DND-41 (cell line): ENCODE measurements at regions not wholly inside any gene's neighbourhood (a gene's known extent, or its start where the extent isn't known, plus 50 kb on each side); places are given as distances from the start of the nearest gene placed in this dataset.

Experiments used
- ATAC-seq: fragments of 200-7000 bp; cut with Tn5 transposase; 3 replicates; pipeline ENCODE4 v1.9.1; 2021; ENCODE audit warnings: low read depth; ENCODE audit not compliant: insufficient read depth
- DNase-seq: peaks from one replicate; pipeline ENCODE4 v3.0.0-alpha.2; 2020
- H2AFZ ChIP-seq: 2 replicates; pipeline ENCODE4 v1.6.0; 2012; ENCODE audit warnings: low read depth, low read length
- H3K27ac ChIP-seq: 2 replicates; pipeline ENCODE4 v1.5.1; 2012; ENCODE audit warnings: low read length, inconsistent platforms
- H3K27me3 ChIP-seq: fragments of 200-600 bp; sonication (generic); 2 replicates; pipeline ENCODE4 v1.6.0; 2012; ENCODE audit warnings: low read length, mild to moderate bottlenecking, inconsistent platforms; ENCODE audit not compliant: insufficient read depth, poor library complexity
- H3K36me3 ChIP-seq: 2 replicates; pipeline ENCODE4 v1.5.1; 2012; ENCODE audit warnings: low read length, inconsistent platforms; ENCODE audit not compliant: insufficient read depth
- H3K4me1 ChIP-seq: 2 replicates; pipeline ENCODE4 v1.5.1; 2012; ENCODE audit warnings: mild to moderate bottlenecking, low read length; ENCODE audit not compliant: insufficient read depth
- H3K4me2 ChIP-seq: 2 replicates; pipeline ENCODE4 v1.6.0; 2012; ENCODE audit warnings: mild to moderate bottlenecking, moderate library complexity, low read length, inconsistent platforms; ENCODE audit not compliant: insufficient read depth
- H3K4me3 ChIP-seq, 2 experiments: fragments of 200-600 bp in 1 of 2; shearing (Covaris generic) in 1 of 2; 2 replicates each; pipeline ENCODE4 v1.5.1; 2012 to 2016; ENCODE audit warnings: inconsistent platforms in 2 of 2, low read length in 2 of 2, mild to moderate bottlenecking in 2 of 2, low read depth in 1 of 2, moderate library complexity in 1 of 2
- H3K79me2 ChIP-seq: 2 replicates; pipeline ENCODE4 v1.6.0; 2012; ENCODE audit warnings: low read length, inconsistent platforms; ENCODE audit not compliant: insufficient read depth
- H3K9ac ChIP-seq: 2 replicates; pipeline ENCODE4 v1.6.0; 2012; ENCODE audit warnings: low read depth, mild to moderate bottlenecking, inconsistent platforms, low read length, moderate library complexity
- H3K9me3 ChIP-seq: 2 replicates; pipeline ENCODE4 v1.5.1; 2012; ENCODE audit warnings: low read length, moderate library complexity, mild to moderate bottlenecking, inconsistent platforms; ENCODE audit not compliant: insufficient read depth, severe bottlenecking
- H4K20me1 ChIP-seq: 2 replicates; pipeline ENCODE4 v1.6.0; 2012; ENCODE audit warnings: low read length; ENCODE audit not compliant: insufficient read depth
- CTCF ChIP-seq: IDR thresholded peaks from 2 replicates; pipeline ENCODE4 v1.5.1; 2012; ENCODE audit warnings: borderline replicate concordance, low read length, moderate library complexity, mild to moderate bottlenecking; ENCODE audit not compliant: poor library complexity, severe bottlenecking; ENCODE audit errors: extremely low read depth
- EZH2 ChIP-seq: IDR thresholded peaks from 3 replicates; pipeline ENCODE4 v1.6.1; 2012; ENCODE audit warnings: borderline replicate concordance, low read depth, mild to moderate bottlenecking, moderate library complexity, low read length, inconsistent platforms; ENCODE audit not compliant: severe bottlenecking

GRCh38 chr12:92539110-92539749, 163.6 kb upstream of the PLEKHG7 start:
- TF ChIP-seq CTCF (no peak), EZH2 (no peak)
- Histone ChIP-seq H3K36me3 (no peaks in the 10 kb centered on the region), H2AFZ (no peak overlapping the region), H3K27me3 (no peaks in the 10 kb centered on the region), H3K27ac (peak overlapping the region; percentile 72), H3K9ac (peak overlapping the region; percentile 12; the same call in 1 of the 2 replicates), H3K9me3 (no peaks in the 10 kb centered on the region), H3K4me2 (peak overlapping the region; percentile 27), H3K4me3 (no peak overlapping the region; a peak in 1 of 4 replicates), H3K4me1 (peaks cover 56% of the 10 kb centered on the region), H4K20me1 (no peaks in the 10 kb centered on the region), H3K79me2 (no peaks in the 10 kb centered on the region)
- peak; percentile 81 for DNase-seq
- ATAC-seq = peak; percentile 72

GRCh38 chr12:92537290-92537960, 165.4 kb upstream of the PLEKHG7 start:
- no peak overlapping the region for H3K4me2 ChIP-seq
- no peak for DNase-seq
- H4K20me1 ChIP-seq = no peaks in the 10 kb centered on the region
- H3K9ac ChIP-seq = no peak overlapping the region
- no peak overlapping the region for H2AFZ ChIP-seq
- no peaks in the 10 kb centered on the region for H3K9me3 ChIP-seq
- ATAC-seq = no peak
- no peaks in the 10 kb centered on the region for H3K27me3 ChIP-seq
- H3K27ac ChIP-seq = peak overlapping the region; percentile 26; the same call in 1 of the 2 replicates
- H3K79me2 ChIP-seq = no peaks in the 10 kb centered on the region
- H3K4me1 ChIP-seq = peaks cover 66% of the 10 kb centered on the region
- H3K4me3 ChIP-seq = no peak overlapping the region
- no peaks in the 10 kb centered on the region for H3K36me3 ChIP-seq
- TF ChIP-seq CTCF = no peak
- no peak for TF ChIP-seq EZH2

GRCh38 chr12:92535961-92536360, 166.8 kb upstream of the PLEKHG7 start:
- H3K4me3 ChIP-seq = no peak overlapping the region
- TF ChIP-seq CTCF (no peak), EZH2 (no peak)
- no peak for ATAC-seq
- H3K9ac ChIP-seq = no peak overlapping the region
- H3K4me2 ChIP-seq = no peak overlapping the region
- no peaks in the 10 kb centered on the region for H3K27me3 ChIP-seq
- H2AFZ ChIP-seq = no peak overlapping the region
- DNase-seq = no peak
- H4K20me1 ChIP-seq = no peaks in the 10 kb centered on the region
- H3K79me2 ChIP-seq = no peaks in the 10 kb centered on the region
- 0 out of 2 replicates have a peak overlapping the region, but pooled peaks have one; percentile 18 for H3K27ac ChIP-seq
- no peaks in the 10 kb centered on the region for H3K36me3 ChIP-seq
- H3K4me1 ChIP-seq = peaks cover 54% of the 10 kb centered on the region
- H3K9me3 ChIP-seq = no peaks in the 10 kb centered on the region
